ENCODE measurements at regions not wholly inside any gene's neighbourhood (a gene's known extent, or its start where the extent isn't known, plus 50 kb on each side); places are given as distances from the start of the nearest gene placed in this dataset.

DNA sequence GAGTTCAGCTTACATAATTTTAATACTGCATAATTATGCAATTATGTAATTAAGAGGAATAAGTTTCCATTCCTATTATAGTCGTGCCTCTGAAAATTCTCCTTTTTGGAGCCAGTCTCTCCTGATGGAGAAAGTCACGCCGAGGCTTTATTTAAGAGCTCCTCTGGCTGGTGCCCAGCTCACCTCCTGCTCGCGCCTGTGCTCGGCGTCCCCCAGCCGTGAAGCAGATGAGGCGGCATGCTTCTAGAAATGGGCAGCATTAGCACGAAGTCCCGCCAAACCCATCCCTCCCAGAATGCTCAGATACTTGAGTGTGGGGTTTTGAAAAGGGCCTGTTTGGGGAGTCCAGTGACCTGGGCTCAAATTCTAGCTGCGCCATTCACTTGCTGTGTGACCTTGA is 153.0 kb downstream of the PHETA1 start:
- TF ChIP-seq, protein P1, sequence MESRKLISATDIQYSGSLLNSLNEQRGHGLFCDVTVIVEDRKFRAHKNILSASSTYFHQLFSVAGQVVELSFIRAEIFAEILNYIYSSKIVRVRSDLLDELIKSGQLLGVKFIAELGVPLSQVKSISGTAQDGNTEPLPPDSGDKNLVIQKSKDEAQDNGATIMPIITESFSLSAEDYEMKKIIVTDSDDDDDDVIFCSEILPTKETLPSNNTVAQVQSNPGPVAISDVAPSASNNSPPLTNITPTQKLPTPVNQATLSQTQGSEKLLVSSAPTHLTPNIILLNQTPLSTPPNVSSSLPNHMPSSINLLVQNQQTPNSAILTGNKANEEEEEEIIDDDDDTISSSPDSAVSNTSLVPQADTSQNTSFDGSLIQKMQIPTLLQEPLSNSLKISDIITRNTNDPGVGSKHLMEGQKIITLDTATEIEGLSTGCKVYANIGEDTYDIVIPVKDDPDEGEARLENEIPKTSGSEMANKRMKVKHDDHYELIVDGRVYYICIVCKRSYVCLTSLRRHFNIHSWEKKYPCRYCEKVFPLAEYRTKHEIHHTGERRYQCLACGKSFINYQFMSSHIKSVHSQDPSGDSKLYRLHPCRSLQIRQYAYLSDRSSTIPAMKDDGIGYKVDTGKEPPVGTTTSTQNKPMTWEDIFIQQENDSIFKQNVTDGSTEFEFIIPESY (IDR thresholded peaks at IDR 0.05): no peak
- TF ChIP-seq JUND (IDR thresholded peaks at IDR 0.05) (no peak), RAD21 (IDR thresholded peaks at IDR 0.05) (no peak), GABPA (IDR thresholded peaks at IDR 0.05 in 1 of 2, conservative IDR thresholded peaks at IDR 0.05 in 1 of 2) (no peak), TAF1 (conservative IDR thresholded peaks at IDR 0.05) (no peak), SP1 (IDR thresholded peaks at IDR 0.05) (no peak), EGR1 (IDR thresholded peaks at IDR 0.05; ENCODE audit: low read depth in 2 of 2) (no peak), FOXA1 (IDR thresholded peaks at IDR 0.05) (no peak)
- TF ChIP-seq, protein P2, sequence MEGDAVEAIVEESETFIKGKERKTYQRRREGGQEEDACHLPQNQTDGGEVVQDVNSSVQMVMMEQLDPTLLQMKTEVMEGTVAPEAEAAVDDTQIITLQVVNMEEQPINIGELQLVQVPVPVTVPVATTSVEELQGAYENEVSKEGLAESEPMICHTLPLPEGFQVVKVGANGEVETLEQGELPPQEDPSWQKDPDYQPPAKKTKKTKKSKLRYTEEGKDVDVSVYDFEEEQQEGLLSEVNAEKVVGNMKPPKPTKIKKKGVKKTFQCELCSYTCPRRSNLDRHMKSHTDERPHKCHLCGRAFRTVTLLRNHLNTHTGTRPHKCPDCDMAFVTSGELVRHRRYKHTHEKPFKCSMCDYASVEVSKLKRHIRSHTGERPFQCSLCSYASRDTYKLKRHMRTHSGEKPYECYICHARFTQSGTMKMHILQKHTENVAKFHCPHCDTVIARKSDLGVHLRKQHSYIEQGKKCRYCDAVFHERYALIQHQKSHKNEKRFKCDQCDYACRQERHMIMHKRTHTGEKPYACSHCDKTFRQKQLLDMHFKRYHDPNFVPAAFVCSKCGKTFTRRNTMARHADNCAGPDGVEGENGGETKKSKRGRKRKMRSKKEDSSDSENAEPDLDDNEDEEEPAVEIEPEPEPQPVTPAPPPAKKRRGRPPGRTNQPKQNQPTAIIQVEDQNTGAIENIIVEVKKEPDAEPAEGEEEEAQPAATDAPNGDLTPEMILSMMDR (IDR thresholded peaks at IDR 0.05; ENCODE audit: low read depth, low read length, missing input control): no peak
- TF ChIP-seq, protein P3, sequence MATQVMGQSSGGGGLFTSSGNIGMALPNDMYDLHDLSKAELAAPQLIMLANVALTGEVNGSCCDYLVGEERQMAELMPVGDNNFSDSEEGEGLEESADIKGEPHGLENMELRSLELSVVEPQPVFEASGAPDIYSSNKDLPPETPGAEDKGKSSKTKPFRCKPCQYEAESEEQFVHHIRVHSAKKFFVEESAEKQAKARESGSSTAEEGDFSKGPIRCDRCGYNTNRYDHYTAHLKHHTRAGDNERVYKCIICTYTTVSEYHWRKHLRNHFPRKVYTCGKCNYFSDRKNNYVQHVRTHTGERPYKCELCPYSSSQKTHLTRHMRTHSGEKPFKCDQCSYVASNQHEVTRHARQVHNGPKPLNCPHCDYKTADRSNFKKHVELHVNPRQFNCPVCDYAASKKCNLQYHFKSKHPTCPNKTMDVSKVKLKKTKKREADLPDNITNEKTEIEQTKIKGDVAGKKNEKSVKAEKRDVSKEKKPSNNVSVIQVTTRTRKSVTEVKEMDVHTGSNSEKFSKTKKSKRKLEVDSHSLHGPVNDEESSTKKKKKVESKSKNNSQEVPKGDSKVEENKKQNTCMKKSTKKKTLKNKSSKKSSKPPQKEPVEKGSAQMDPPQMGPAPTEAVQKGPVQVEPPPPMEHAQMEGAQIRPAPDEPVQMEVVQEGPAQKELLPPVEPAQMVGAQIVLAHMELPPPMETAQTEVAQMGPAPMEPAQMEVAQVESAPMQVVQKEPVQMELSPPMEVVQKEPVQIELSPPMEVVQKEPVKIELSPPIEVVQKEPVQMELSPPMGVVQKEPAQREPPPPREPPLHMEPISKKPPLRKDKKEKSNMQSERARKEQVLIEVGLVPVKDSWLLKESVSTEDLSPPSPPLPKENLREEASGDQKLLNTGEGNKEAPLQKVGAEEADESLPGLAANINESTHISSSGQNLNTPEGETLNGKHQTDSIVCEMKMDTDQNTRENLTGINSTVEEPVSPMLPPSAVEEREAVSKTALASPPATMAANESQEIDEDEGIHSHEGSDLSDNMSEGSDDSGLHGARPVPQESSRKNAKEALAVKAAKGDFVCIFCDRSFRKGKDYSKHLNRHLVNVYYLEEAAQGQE (IDR thresholded peaks at IDR 0.05): no peak
- TF ChIP-seq, protein P4, sequence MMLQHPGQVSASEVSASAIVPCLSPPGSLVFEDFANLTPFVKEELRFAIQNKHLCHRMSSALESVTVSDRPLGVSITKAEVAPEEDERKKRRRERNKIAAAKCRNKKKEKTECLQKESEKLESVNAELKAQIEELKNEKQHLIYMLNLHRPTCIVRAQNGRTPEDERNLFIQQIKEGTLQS (IDR thresholded peaks at IDR 0.05): no peak
